ENCODE measurements at regions not wholly inside any gene's neighbourhood (a gene's known extent, or its start where the extent isn't known, plus 50 kb on each side); places are given as distances from the start of the nearest gene placed in this dataset.

DNA sequence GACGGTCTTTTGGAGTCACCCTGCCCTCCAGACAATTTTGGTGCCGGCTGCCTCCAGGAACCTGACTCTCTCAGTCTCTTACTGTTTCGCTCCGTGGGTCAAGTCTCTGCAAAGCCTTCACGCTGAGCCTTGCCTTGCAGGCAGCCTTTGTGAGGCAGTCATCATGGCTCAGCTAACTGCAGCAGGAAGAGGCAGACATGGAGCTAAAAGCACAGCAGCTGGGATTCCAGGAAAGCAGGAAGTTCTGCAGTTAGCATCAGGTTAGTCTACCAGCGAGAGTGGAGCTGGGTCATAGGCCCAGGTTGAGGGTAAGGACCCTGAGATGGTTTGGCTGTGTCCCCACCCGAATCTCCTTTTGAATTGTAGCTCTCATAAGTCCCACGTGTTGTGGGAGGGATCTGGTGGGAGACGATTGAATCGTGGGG, 305.4 kb downstream of the PCNX1 start:
- Histone ChIP-seq H3K4me3 (no peak overlapping the region), H3K27me3 (replicated peaks in 1 of 7) (no peaks in the 10 kb centered on the region), H3K36me3 (no peaks in the 10 kb centered on the region), H3K27ac (no peak overlapping the region), H3K9me3 (peaks cover 0 to 4% (median 0%) of the 10 kb centered on the region in 8 donors), H3K4me1 (no peaks in the 10 kb centered on the region)
- DNase-seq = no peak
- intact Hi-C loops (cut with DNase I; ENCODE audit: low total_unique reads) = no loop called here
- 63 to 82% (median 68%) methylated on average over 10 of the region's 10 CpGs for WGBS, 5 donors
- TF ChIP-seq POLR2AphosphoS5 (IDR thresholded peaks at IDR 0.05) = no peak
- no peak for TF ChIP-seq POLR2A (IDR thresholded peaks at IDR 0.05)
- TF ChIP-seq, protein P1, sequence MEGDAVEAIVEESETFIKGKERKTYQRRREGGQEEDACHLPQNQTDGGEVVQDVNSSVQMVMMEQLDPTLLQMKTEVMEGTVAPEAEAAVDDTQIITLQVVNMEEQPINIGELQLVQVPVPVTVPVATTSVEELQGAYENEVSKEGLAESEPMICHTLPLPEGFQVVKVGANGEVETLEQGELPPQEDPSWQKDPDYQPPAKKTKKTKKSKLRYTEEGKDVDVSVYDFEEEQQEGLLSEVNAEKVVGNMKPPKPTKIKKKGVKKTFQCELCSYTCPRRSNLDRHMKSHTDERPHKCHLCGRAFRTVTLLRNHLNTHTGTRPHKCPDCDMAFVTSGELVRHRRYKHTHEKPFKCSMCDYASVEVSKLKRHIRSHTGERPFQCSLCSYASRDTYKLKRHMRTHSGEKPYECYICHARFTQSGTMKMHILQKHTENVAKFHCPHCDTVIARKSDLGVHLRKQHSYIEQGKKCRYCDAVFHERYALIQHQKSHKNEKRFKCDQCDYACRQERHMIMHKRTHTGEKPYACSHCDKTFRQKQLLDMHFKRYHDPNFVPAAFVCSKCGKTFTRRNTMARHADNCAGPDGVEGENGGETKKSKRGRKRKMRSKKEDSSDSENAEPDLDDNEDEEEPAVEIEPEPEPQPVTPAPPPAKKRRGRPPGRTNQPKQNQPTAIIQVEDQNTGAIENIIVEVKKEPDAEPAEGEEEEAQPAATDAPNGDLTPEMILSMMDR (IDR thresholded peaks at IDR 0.05 in 8 of 11, conservative IDR thresholded peaks at IDR 0.05 in 3 of 11) = no peak

DNA sequence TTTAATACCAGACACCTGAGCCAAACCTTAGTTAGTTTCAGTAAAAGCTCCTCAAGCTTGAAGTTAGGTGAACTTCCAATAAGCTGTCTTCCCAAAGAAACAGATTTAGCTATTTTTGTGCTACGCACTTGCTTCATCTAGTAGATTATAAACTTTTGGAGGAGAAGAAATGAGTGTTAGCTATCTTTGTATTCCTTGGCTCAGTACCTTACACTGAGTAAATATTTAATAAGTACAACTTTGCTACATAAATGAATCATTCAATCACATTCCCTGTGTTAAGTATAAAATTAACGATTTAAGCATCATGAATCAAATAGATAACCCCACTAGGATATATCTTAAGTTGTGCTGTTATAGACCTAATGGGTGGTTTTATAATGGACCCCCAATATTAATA, 307.0 kb downstream of the PCNX1 start:
- Histone ChIP-seq H3K9me3 (peaks cover 0 to 4% (median 0%) of the 10 kb centered on the region in 8 donors), H3K36me3 (no peaks in the 10 kb centered on the region), H3K27ac (no peak overlapping the region), H3K4me1 (peaks cover 0 to 6% (median 0%) of the 10 kb centered on the region in 6 donors), H3K4me3 (no peak overlapping the region), H3K27me3 (replicated peaks in 1 of 7) (no peaks in the 10 kb centered on the region)
- TF ChIP-seq, protein P1 (IDR thresholded peaks at IDR 0.05 in 8 of 11, conservative IDR thresholded peaks at IDR 0.05 in 3 of 11) = no peak
- no peak for TF ChIP-seq POLR2A (IDR thresholded peaks at IDR 0.05)
- TF ChIP-seq POLR2AphosphoS5 (IDR thresholded peaks at IDR 0.05) = no peak
- intact Hi-C loops (cut with DNase I; ENCODE audit: low total_unique reads) = no loop called here
- 94 to 97% (median 96%) methylated on average over 2 of the region's 2 CpGs for WGBS, 5 donors
- DNase-seq = no peak

DNA sequence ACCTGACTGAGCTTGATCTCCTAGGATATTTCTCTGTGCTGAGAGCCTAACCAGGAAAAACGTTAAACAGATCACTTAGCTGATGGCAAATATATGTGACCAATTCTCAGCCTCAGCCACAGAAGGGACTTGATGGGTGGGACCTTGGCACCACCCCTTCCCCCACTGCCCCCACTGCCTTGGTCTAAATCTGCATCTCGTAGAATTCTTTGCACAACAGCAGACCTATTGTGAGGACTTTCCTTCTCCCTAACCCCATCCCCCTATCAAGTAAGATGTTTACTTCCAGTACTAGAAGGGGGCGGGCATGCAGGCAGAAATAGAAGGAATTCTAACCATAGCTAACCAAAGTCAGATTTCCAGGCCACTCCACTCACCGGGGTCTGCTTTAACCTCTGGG, 313.2 kb downstream of the PCNX1 start:
- H3K27me3 ChIP-seq (replicated peaks in 1 of 7) = no peaks in the 10 kb centered on the region
- no peaks in the 10 kb centered on the region for H3K36me3 ChIP-seq
- H3K4me3 ChIP-seq = no peak overlapping the region
- no peak for TF ChIP-seq POLR2AphosphoS5 (IDR thresholded peaks at IDR 0.05)
- TF ChIP-seq, protein P1 (IDR thresholded peaks at IDR 0.05 in 8 of 11, conservative IDR thresholded peaks at IDR 0.05 in 3 of 11) = no peak
- intact Hi-C loops (cut with DNase I; ENCODE audit: low total_unique reads) = no loop called here
- WGBS, 5 donors = 55 to 77% (median 69%) methylated on average over 4 of the region's 4 CpGs
- DNase-seq = no peak
- peaks cover 0 to 4% (median 0%) of the 10 kb centered on the region in 8 donors for H3K9me3 ChIP-seq
- peak overlapping the region; percentile 35 to 80 (median 72) for H3K27ac ChIP-seq
- peaks cover 0 to 16% (median 5%) of the 10 kb centered on the region in 6 donors for H3K4me1 ChIP-seq

DNA sequence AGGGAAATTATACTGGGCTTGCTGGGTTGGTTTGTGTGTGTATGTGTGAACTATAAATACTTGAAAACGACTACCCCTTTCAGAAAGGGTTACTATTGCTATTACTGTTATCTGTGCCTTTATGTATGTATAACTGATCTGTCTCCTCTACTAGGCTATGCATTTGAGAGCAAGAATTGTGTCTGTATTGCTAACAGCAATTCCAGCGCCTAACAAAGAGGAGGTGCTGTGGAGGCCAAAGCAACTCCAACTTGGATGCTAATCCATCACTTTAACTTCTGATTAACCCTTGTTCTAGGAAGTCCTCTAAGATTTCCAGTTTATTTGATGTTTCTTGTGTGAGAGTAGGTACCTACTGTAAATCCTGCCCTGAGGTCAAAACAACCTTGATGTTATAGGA, 313.9 kb downstream of the PCNX1 start:
- Histone ChIP-seq H3K4me1 (peaks cover 0 to 16% (median 5%) of the 10 kb centered on the region in 6 donors), H3K27ac (peak overlapping the region in 6 of 8 donors; percentile 26 to 80 (median 72)), H3K27me3 (replicated peaks in 1 of 7) (no peaks in the 10 kb centered on the region), H3K4me3 (no peak overlapping the region), H3K9me3 (peaks cover 0 to 4% (median 0%) of the 10 kb centered on the region in 8 donors), H3K36me3 (no peaks in the 10 kb centered on the region)
- intact Hi-C loops (cut with DNase I; ENCODE audit: low total_unique reads) = no loop called here
- no peak for TF ChIP-seq POLR2AphosphoS5 (IDR thresholded peaks at IDR 0.05)
- TF ChIP-seq, protein P1 (IDR thresholded peaks at IDR 0.05 in 8 of 11, conservative IDR thresholded peaks at IDR 0.05 in 3 of 11) = no peak
- TF ChIP-seq POLR2A (IDR thresholded peaks at IDR 0.05) = no peak
- DNase-seq = no peak
- WGBS, 5 donors = 68 to 87% (median 81%) methylated on average over 2 of the region's 2 CpGs
